ACHN (cell line): ENCODE measurements at regions not wholly inside any gene's neighbourhood (a gene's known extent, or its start where the extent isn't known, plus 50 kb on each side); places are given as distances from the start of the nearest gene placed in this dataset.
"Not testable (repeated sequence)": the region's sequence is repeated elsewhere in the genome, so short reads cannot be mapped to it uniquely, and the experiment has no call there.

Experiments
- DNase-seq: peaks from one replicate; pipeline ENCODE4 v3.0.0-alpha.2; 2015
- in situ Hi-C: cut with HindIII; loops from 2 replicates; pipeline ENCODE4 v1.10.0; 2017; ENCODE audit warnings: low sequenced_read_pairs, low pct_ligation_motif_present, low pct_unique_long_range_greater_than_20kb

- DNase-seq = no peak
- in situ Hi-C loops = no loop called here
Observed at GRCh38 chr7:68031180-68031943, 1034.7 kb downstream of the TYW1 start.

DNA sequence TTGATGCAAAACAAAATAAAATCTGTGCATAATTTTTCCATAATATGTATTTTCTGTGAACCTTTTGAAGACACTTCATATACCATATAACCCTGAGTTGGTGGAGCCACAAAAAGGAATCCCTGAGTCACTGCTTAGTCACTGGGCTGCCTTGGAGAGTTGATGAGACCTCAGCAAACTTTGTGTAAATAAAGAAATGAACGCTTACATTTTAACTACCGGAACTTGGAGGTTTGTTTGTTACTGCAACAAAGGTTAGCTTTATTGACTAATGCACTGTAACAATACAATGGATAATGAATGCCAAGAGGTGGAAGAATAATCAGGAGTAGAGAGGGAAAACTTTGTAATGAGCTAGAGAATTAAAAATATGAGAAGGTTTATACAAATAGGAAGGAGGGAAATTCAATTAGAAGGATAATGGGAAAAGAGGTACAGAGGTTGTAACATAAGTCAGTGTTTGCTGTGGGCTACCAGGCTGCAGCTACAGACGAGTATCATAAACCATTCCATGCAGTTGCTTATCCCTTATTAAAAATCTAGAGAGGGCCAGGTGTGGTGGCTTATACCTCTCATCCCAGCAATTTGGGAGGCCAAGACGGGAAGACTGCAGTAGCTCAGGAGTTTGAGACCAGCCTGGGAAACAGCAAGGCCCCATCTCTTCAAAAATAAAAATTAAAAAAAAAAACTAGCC, 1042.1 kb downstream of the TYW1 start:
- in situ Hi-C loops = no loop called here
- DNase-seq = peak; percentile 14

DNA sequence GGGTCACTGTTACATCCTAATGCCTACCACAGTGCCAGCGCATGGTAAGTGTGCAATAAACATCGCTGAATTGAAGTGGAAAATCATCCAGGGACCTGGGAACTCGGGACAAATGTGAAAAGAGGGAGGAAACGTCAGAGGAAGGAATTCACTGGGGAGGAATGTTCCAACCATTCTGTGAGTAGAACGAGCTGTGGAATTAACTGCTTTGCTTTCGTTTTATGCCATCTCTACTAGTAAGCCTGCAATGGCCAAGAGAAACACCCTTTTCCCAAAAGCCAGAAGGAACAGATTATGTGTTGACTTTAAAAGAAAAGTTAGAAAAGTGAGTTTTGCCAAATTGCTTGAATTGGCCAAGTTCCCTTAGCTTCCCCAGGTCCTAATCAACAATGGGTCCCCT, 1044.9 kb downstream of the TYW1 start:
- DNase-seq = no peak

GRCh38 chr7:68043546-68043945, 1046.9 kb downstream of the TYW1 start:
- in situ Hi-C loops = no loop called here
- no peak for DNase-seq

More for the DNA sequence above, 1044.9 kb downstream of the TYW1 start:
- in situ Hi-C loops = no loop called here

- in situ Hi-C loops = no loop called here
- no peak for DNase-seq
Observed at GRCh38 chr7:68050627-68051026, 1054.0 kb downstream of the TYW1 start.

DNA sequence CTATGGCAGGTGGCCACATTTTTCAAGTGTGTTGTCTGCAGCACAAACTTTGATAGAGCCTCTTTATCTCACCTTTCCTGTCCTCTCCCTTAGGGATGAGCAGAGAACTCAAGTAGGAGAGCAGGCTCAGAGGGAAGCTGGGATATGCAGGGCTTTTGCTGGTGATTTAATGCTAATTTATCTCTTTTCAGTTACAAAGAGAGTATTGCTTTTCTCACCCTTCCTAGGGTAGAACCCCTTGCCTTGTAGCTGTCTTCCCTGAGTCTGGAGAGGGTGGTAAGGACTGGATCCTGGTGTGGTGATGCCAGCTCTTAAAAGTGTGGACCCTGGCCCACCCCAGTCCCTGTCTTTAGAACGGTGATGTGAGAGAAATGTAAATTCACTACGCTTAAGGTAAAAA, 1061.4 kb downstream of the TYW1 start:
- no peak for DNase-seq
- in situ Hi-C loops = no loop called here

- peak; percentile 17 for DNase-seq
- in situ Hi-C loops = no loop called here
Observed at GRCh38 chr7:68063171-68063570, 1066.5 kb downstream of the TYW1 start.

- in situ Hi-C loops = no loop called here
- no peak for DNase-seq
Observed at GRCh38 chr7:68065581-68065980, 1068.9 kb downstream of the TYW1 start.

DNA sequence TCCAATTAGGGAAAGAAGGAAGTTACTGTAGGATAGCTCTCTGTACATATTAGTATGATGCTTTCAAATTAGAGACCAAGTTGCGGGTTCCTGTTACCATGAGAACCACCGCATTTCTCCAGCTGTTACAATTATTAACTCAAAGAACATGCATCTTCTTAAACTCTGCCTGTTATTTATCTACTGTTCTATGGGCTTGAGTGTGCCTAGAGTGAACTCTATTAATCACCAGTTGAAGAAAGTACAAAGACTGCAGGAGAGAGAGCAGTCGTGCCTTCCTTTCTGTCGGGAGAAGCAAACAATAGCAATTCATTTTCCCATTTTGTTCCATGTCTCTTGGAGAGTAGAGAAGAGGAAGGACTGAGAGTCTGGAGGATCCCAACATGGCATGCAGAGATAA, 1071.2 kb downstream of the TYW1 start:
- in situ Hi-C loops = no loop called here
- no peak for DNase-seq

DNA sequence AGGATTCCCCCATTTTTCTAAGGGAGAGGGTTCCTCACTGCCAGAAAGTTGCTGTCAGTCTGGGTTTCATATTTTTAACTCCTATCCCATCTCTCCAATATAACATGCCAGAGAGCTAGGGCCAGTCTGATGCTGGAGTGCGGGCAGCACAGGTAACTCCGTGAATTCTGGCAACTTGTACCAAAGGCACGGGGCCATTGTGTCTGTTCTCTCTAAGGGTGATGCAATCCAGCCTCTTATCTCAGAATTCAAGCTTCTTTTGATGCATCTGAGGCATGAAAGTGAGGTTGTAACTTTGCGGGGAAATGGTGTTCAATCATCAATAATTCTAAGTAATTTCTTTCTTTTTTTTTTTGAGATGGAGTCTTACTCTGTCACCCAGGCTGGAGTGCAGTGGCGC, 1074.4 kb downstream of the TYW1 start:
- in situ Hi-C loops = no loop called here
- no peak for DNase-seq

DNA sequence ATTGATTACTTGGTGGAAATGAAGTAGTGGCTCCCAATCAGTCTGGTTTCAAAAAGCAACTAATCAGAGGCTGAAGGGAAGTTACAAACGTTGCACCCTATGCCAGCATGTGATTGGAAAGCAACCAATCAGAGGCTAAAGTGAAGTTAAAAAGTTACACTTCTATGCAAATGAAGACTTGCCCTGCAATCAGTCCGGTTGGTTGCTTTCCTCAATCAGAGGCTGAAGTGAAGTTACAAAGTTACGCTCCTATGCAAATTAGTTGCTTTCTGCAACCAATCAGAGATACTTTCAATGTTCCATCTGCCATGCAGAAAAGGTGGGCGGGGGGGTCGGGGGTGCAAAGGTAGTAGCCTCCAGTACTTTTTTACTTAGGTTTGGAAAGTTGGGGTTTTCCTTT, 1077.1 kb downstream of the TYW1 start:
- in situ Hi-C loops = no loop called here

GRCh38 chr7:68074242-68074641, 1077.6 kb downstream of the TYW1 start:
- DNase-seq = no peak
- in situ Hi-C loops = no loop called here

More for the DNA sequence above, 1077.1 kb downstream of the TYW1 start:
- DNase-seq = no peak

- no peak for DNase-seq
- in situ Hi-C loops = no loop called here
Observed at GRCh38 chr7:68078157-68078710, 1081.6 kb downstream of the TYW1 start.

GRCh38 chr7:68082066-68082960, 1085.7 kb downstream of the TYW1 start:
- in situ Hi-C loops = not testable (repeated sequence)

DNA sequence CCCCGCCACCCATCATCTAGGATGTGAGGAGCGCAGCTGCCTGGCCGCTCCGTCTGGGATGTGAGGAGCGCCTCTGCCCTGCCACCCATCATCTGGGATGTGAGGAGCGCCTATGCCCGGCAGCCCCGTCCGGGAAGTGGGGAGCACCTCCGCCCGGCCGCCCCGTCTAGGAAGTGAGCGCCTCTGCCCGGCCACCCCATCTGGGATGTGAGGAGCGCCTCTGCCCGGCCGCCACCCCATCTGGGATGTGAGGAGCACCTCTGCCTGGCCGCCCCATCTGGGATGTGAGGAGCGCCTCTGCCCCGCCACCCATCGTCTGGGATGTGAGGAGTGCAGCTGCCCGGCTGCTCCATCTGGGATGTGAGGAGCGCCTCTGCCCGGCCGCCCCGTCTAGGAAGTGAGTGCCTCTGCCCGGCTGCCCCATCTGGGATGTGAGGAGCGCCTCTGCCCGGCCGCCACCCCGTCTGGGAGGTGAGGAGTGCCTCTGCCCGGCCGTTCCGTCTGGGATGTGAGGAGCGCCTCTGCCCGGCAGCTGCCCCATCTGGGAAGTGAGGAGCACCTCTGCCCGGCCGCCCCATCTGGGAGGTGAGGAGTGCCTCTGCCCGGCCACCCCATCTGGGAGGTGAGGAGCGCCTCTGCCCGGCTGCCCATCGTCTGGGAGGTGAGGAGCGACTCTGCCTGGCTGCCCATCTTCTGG, 1086.5 kb downstream of the TYW1 start:
- in situ Hi-C loops, DNase-seq: not testable (repeated sequence)

More at GRCh38 chr7:68082066-68082960, 1085.7 kb downstream of the TYW1 start:
- DNase-seq = not testable (repeated sequence)

- in situ Hi-C loops = no loop called here
- DNase-seq = no peak
Observed at GRCh38 chr7:68087401-68087800, 1090.8 kb downstream of the TYW1 start.

DNA sequence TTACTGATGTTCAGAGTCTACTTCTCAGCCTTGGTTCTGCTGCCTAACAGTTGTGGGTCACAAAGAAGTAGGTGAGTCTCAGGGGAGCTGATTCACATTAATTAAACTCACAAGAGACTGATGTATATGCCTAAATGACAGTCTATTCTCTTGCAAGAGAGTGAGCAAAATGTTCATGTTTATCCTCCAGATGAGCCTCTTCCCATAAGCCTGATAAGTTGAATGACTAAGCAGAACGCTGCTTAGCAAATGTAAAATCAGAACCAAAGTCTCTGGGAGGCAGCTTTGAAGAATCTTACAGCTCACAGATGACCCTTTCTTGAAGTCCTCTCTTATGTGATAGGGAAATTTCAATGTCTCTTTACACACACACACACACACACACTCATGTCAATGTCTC, 1092.2 kb downstream of the TYW1 start:
- in situ Hi-C loops = no loop called here
- DNase-seq = no peak

GRCh38 chr7:68090256-68090655, 1093.6 kb downstream of the TYW1 start:
- in situ Hi-C loops = not testable (repeated sequence)

More at GRCh38 chr7:68090256-68090655, 1093.6 kb downstream of the TYW1 start:
- DNase-seq = not testable (repeated sequence)
